ENCODE measurements at regions not wholly inside any gene's neighbourhood (a gene's known extent, or its start where the extent isn't known, plus 50 kb on each side); places are given as distances from the start of the nearest gene placed in this dataset.

DNA sequence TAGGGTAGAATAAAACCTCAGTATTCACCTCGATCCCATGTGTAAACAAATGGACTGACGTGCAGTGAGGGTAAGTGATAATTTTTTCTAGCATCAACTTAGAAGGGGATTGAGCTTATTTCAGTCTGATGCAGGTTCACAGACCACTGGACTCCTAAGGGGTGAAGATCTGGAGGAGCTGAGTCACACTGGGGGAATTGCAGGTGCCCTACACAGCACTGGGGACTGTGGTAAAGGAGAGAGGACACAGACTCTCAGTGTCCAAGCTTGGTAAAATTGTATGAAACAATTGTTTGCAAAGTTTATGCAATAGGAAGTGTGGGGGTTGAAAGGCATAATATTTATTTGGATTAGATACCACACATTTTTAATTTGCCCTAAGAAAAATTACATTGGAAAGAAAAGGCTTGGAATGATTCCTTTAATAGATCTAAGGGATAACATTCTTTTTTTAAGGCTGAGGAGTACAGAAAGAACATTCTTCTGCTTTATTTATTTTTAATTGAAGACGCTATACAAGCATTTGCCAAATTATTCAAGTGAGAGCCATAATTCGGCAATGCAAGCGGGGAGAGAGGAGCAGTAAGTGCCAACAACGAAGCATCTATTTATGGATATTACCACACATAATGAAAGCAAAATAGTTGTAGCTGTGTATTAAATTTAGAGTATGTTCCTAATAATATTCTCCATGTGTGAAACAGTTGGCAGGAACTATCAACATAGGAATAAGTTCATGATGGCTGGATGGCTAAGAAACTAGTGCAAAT lies 766.9 kb upstream of the ADAMTS16 start:
- Histone ChIP-seq H2BK5ac (ENCODE audit: insufficient read length, low read length) (no peak overlapping the region), H3K79me1 (ENCODE audit: insufficient read depth, low read depth, low read length, poor library complexity, severe bottlenecking) (no peaks in the 10 kb centered on the region), H3K9me3 (ENCODE audit: control insufficient read depth, low read depth, low read length) (no peaks in the 10 kb centered on the region), H3K27me3 (ENCODE audit: insufficient read depth, low read length) (no peaks in the 10 kb centered on the region), H3K14ac (ENCODE audit: insufficient read depth, low read length) (no peak overlapping the region), H3K18ac (ENCODE audit: insufficient read length, low read depth, low read length) (no peak overlapping the region), H3T11ph (ENCODE audit: low read length) (no peak overlapping the region), H3K23me2 (ENCODE audit: insufficient read length, low read depth, low read length, poor library complexity, severe bottlenecking) (no peaks in the 10 kb centered on the region), H3K4ac (ENCODE audit: low read depth, low read length) (no peak overlapping the region), H2BK15ac (ENCODE audit: low read depth, low read length) (no peak overlapping the region), H3K79me2 (ENCODE audit: insufficient read depth, low read length) (no peaks in the 10 kb centered on the region), H3K9ac (ENCODE audit: extremely low read depth, insufficient read length, low read length) (no peak overlapping the region), H2AFZ (ENCODE audit: low read length) (no peak overlapping the region), H3K27ac (ENCODE audit: insufficient read length, low read depth, low read length) (no peak overlapping the region), H4K91ac (ENCODE audit: insufficient read length, low read depth, low read length) (no peak overlapping the region), H4K5ac (ENCODE audit: insufficient read length, low read depth, low read length) (no peak overlapping the region), H4K8ac (replicated peaks; ENCODE audit: insufficient read length, low read depth, low read length) (no peak overlapping the region), H4K20me1 (ENCODE audit: control insufficient read depth, insufficient read depth, insufficient read length) (no peaks in the 10 kb centered on the region), H2BK120ac (ENCODE audit: low read depth, low read length, poor library complexity, severe bottlenecking) (no peak overlapping the region), H3K23ac (ENCODE audit: insufficient read length, low read depth, low read length) (no peak overlapping the region), H3K4me2 (ENCODE audit: insufficient read depth, insufficient read length, low read length) (no peak overlapping the region), H2BK12ac (ENCODE audit: insufficient read length, low read depth, low read length) (no peak overlapping the region), H2BK20ac (ENCODE audit: low read depth, low read length, poor library complexity, severe bottlenecking) (no peak overlapping the region), H2AK5ac (ENCODE audit: insufficient read length, low read length) (no peak overlapping the region), H3K56ac (ENCODE audit: insufficient read length, low read depth, low read length) (no peak overlapping the region), H3K4me1 (ENCODE audit: insufficient read depth, low read length) (no peaks in the 10 kb centered on the region)
- Mint-ChIP-seq H3K9me3 (no peaks in the 10 kb centered on the region), H3K27ac (no peak overlapping the region), H3K36me3 (ENCODE audit: insufficient read depth in 1 of 3, low read depth in 3 of 3) (no peaks in the 10 kb centered on the region), H3K4me1 (peaks cover 2 to 3% of the 10 kb centered on the region in 2 experiments; a peak in 2 of 4 replicates), H3K4me3 (no peak overlapping the region), H3K27me3 (ENCODE audit: low read depth) (no peaks in the 10 kb centered on the region; the same call in 1 of the 2 replicates)
- TF ChIP-seq CTCF (conservative IDR thresholded peaks at IDR 0.05): no peak
- no peak for DNase-seq
- no CpG with 5 or more reads among the region's 6 CpGs for WGBS (ENCODE audit: extremely low coverage, insufficient read length, low lambda C conversion rate)

Measured in H9 (cell line).